Upper lobe of left lung (tissue), 4 donors: ENCODE measurements at regions not wholly inside any gene's neighbourhood (a gene's known extent, or its start where the extent isn't known, plus 50 kb on each side); places are given as distances from the start of the nearest gene placed in this dataset.
A peak's percentile ranks its signal among the peaks of the same experiment; 100 is the strongest.

Experiments
- CTCF ChIP-seq, 6 experiments: fragments of 450-650 bp in 4 of 6; fragments of 200-600 bp in 2 of 6; sonication (generic) in 2 of 6; IDR thresholded peaks; one replicate each; pipeline ENCODE4 v1.5.1; 2016 to 2019; ENCODE audit warnings: antibody characterized with exemption in 6 of 6
- POLR2A ChIP-seq, 4 donors: fragments of 450-650 bp; IDR thresholded peaks; one replicate each; pipeline ENCODE4 v1.5.1; 2016 to 2017; ENCODE audit warnings: antibody characterized with exemption in 4 of 4, mild to moderate bottlenecking in 2 of 4
- POLR2AphosphoS5 ChIP-seq, 2 donors: sonication (generic); formaldehyde crosslinking; IDR thresholded peaks; one replicate each; pipeline ENCODE4 v1.5.1; 2017; ENCODE audit warnings: antibody characterized with exemption in 2 of 2

DNA sequence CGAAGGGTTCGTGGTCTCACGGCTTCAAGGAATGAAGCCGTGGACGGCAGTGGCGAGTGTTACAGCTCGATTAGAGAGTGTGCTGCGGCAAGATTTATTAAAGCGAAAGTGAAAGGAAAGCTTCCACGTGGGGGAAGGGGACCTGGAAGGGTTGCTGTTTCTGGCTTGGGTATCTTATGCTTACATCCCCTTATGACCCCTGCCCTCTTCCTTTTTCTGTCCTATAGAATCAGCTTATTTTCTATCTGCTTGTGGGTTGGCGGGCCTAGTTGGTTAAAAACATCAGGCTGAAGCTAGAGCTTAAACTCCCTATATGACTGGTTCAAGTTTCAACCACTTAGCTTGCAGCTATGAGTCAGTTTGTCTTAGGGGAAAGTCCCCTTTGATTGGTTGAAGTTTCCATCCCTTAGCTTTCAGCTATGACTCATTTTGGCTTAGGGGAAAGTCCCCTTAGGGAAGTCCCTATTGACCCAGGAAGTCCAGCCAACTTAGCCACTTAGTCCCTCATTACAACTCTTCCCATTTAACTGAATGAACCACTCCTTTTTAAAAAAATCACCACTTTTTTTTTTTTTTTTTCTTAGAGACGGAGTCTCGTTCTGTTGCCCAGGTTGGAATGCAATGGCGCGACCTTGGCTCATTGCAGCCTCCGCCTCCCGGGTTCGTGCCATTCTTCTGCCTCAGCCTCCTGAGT lies 1494.7 kb upstream of the TMEM132C start:
- no peak for TF ChIP-seq CTCF (IDR thresholded peaks at IDR 0.05)
- TF ChIP-seq POLR2A (IDR thresholded peaks at IDR 0.05) = peak in 1 of 4 donors; percentile 17
- TF ChIP-seq POLR2AphosphoS5 (IDR thresholded peaks at IDR 0.05) = no peak
